GM23338 (cell line): ENCODE measurements at regions not wholly inside any gene's neighbourhood (a gene's known extent, or its start where the extent isn't known, plus 50 kb on each side); places are given as distances from the start of the nearest gene placed in this dataset.

Experiments used
- ATAC-seq: fragments of 200-7000 bp; cut with Tn5 transposase; 3 replicates; pipeline ENCODE4 v1.9.1; 2020
- DNase-seq: peaks from one replicate; pipeline ENCODE4 v3.0.0-alpha.2; 2015; ENCODE audit warnings: low spot score
- H2AFZ ChIP-seq: fragments of 200-600 bp; sonication (generic); 2 replicates; pipeline ENCODE4 v1.8.0; 2016; ENCODE audit warnings: antibody characterized with exemption, mild to moderate bottlenecking, moderate library complexity
- H3F3A ChIP-seq: fragments of 200-600 bp; sonication (generic); replicated peaks from 2 replicates; pipeline ENCODE4 v1.8.0; 2017; ENCODE audit warnings: antibody characterized with exemption, mixed run types, low read depth
- H3K27ac ChIP-seq: fragments of 200-600 bp; sonication (generic); 2 replicates; pipeline ENCODE4 v1.6.1; 2016; ENCODE audit warnings: low read depth
- H3K27me3 ChIP-seq: fragments of 200-600 bp; sonication (generic); 2 replicates; pipeline ENCODE4 v1.8.0; 2016; ENCODE audit warnings: mild to moderate bottlenecking, mixed run types, moderate library complexity; ENCODE audit not compliant: insufficient read depth
- H3K36me3 ChIP-seq: fragments of 200-600 bp; sonication (generic); 2 replicates; pipeline ENCODE4 v1.8.0; 2016; ENCODE audit warnings: mild to moderate bottlenecking; ENCODE audit not compliant: insufficient read depth
- H3K4me1 ChIP-seq: fragments of 200-600 bp; sonication (generic); 2 replicates; pipeline ENCODE4 v1.8.0; 2016; ENCODE audit warnings: mild to moderate bottlenecking, moderate library complexity; ENCODE audit not compliant: insufficient read depth
- H3K4me2 ChIP-seq: fragments of 200-600 bp; sonication (generic); 2 replicates; pipeline ENCODE4 v1.7.1; 2017; ENCODE audit warnings: mixed run types
- H3K4me3 ChIP-seq: fragments of 200-600 bp; sonication (generic); 2 replicates; pipeline ENCODE4 v1.6.1; 2016; ENCODE audit warnings: mixed run types
- H3K79me2 ChIP-seq: fragments of 200-600 bp; sonication (generic); replicated peaks from 2 replicates; pipeline ENCODE4 v1.8.0; 2017; ENCODE audit warnings: mild to moderate bottlenecking; ENCODE audit not compliant: insufficient read depth
- H3K9me2 ChIP-seq: fragments of 200-600 bp; sonication (generic); 2 replicates; pipeline ENCODE4 v1.8.0; 2017; ENCODE audit not compliant: insufficient read depth
- H4K20me1 ChIP-seq: fragments of 200-600 bp; sonication (generic); replicated peaks from 2 replicates; pipeline ENCODE4 v1.8.0; 2017; ENCODE audit warnings: mild to moderate bottlenecking; ENCODE audit not compliant: insufficient read depth
- H3K27ac Mint-ChIP-seq: 2 replicates; pipeline ENCODE4 v1.8.0; 2020; ENCODE audit warnings: inconsistent platforms, mild to moderate bottlenecking, moderate library complexity, mixed read lengths
- H3K27me3 Mint-ChIP-seq: 3 replicates; pipeline ENCODE4 v1.8.0; 2022; ENCODE audit warnings: low read depth, mild to moderate bottlenecking, moderate library complexity, mixed read lengths, inconsistent platforms; ENCODE audit not compliant: insufficient read depth, poor library complexity
- H3K36me3 Mint-ChIP-seq: 3 replicates; pipeline ENCODE4 v1.8.0; 2021; ENCODE audit warnings: low read depth, mild to moderate bottlenecking, inconsistent platforms, moderate library complexity, mixed read lengths
- H3K4me1 Mint-ChIP-seq: 3 replicates; pipeline ENCODE4 v1.8.0; 2020; ENCODE audit warnings: mild to moderate bottlenecking, inconsistent platforms, mixed read lengths
- H3K4me3 Mint-ChIP-seq: 3 replicates; pipeline ENCODE4 v1.8.0; 2021; ENCODE audit warnings: moderate library complexity, mild to moderate bottlenecking, inconsistent platforms, mixed read lengths
- H3K9me3 Mint-ChIP-seq: 3 replicates; pipeline ENCODE4 v1.8.0; 2020; ENCODE audit warnings: moderate library complexity, mild to moderate bottlenecking, inconsistent platforms, mixed read lengths
- CREB1 ChIP-seq: fragments of 250-450 bp; sonication (Bioruptor Pico); IDR thresholded peaks from 2 replicates; pipeline ENCODE4 v1.5.0; 2020; ENCODE audit warnings: low read depth, mild to moderate bottlenecking, moderate library complexity
- EZH2 ChIP-seq: fragments of 200-600 bp; sonication (generic); IDR thresholded peaks from one replicate; pipeline ENCODE4 v1.8.0; 2017; ENCODE audit warnings: antibody characterized with exemption, mild to moderate bottlenecking, low read depth; ENCODE audit not compliant: unreplicated experiment
- EZH2phosphoT487 ChIP-seq: fragments of 200-600 bp; sonication (generic); IDR thresholded peaks from one replicate; pipeline ENCODE4 v1.8.1; 2018; ENCODE audit warnings: antibody characterized with exemption; ENCODE audit not compliant: unreplicated experiment
- JUNB ChIP-seq: IDR thresholded peaks from one replicate; pipeline ENCODE4 v1.6.1; 2016; ENCODE audit warnings: antibody characterized with exemption; ENCODE audit not compliant: unreplicated experiment
- NANOG ChIP-seq: IDR thresholded peaks from 2 replicates; pipeline ENCODE4 v1.6.1; 2016; ENCODE audit warnings: antibody characterized with exemption, borderline replicate concordance
- POLR2AphosphoS5 ChIP-seq: IDR thresholded peaks from 2 replicates; pipeline ENCODE4 v1.6.1; 2016; ENCODE audit warnings: antibody characterized with exemption, low read depth
- STAT1 ChIP-seq: IDR thresholded peaks from one replicate; pipeline ENCODE4 v1.6.1; 2016; ENCODE audit warnings: antibody characterized with exemption; ENCODE audit not compliant: unreplicated experiment
- ZNF114 ChIP-seq: fragments of 250-450 bp; sonication (Bioruptor Pico); IDR thresholded peaks from 2 replicates; pipeline ENCODE4 v1.5.0; 2020; ENCODE audit warnings: mild to moderate bottlenecking, moderate library complexity
- ZNF331 ChIP-seq: fragments of 250-450 bp; sonication (Bioruptor Pico); IDR thresholded peaks from 2 replicates; pipeline ENCODE4 v1.5.0; 2020; ENCODE audit warnings: low read depth, mild to moderate bottlenecking, moderate library complexity
- TF ChIP-seq, protein P1 (sequence below): fragments of 250-450 bp; sonication (Bioruptor Pico); IDR thresholded peaks from 2 replicates; pipeline ENCODE4 v1.5.0; 2020; ENCODE audit warnings: mild to moderate bottlenecking, moderate library complexity
- TF ChIP-seq, protein P2 (sequence below): IDR thresholded peaks from one replicate; pipeline ENCODE4 v1.6.1; 2018; ENCODE audit warnings: antibody characterized with exemption; ENCODE audit not compliant: unreplicated experiment
- TF ChIP-seq, protein P3 (sequence below): IDR thresholded peaks from 2 replicates; pipeline ENCODE4 v1.6.1; 2016; ENCODE audit warnings: antibody characterized with exemption
- TF ChIP-seq, protein P4 (sequence below), 2 experiments: fragments of 200-600 bp in 1 of 2; sonication (generic) in 1 of 2; conservative IDR thresholded peaks; 2 replicates each; pipeline versions ENCODE4 v1.5.1 to v1.6.1; 2016 to 2017; ENCODE audit warnings: antibody characterized with exemption in 2 of 2, low read depth in 2 of 2, mild to moderate bottlenecking in 2 of 2, moderate library complexity in 1 of 2

DNA sequence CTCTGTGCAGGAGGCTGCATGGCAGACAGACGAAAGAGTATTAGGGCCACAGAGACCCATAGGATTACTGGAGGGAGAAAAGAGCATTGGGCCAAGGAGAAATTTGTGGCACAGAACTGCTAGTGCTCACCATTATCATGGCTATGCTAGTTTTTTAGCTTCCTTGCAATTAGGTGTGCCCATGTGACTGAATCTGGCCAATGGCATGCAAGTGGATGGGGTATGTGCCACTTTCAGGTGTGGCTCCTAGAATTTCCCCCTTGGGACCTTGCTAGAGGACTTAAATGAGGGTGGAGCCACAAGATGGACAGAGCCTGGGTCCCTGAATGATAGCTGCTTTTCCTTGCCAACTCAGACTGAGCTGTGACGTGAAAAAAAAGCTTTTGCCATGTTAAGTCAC lies 73.9 kb upstream of the TENM4 start:
- no peaks in the 10 kb centered on the region for H3K9me2 ChIP-seq
- H3K36me3 ChIP-seq, result no peaks in the 10 kb centered on the region
- no peak overlapping the region for H3K4me3 ChIP-seq
- Mint-ChIP-seq H3K9me3 (no peaks in the 10 kb centered on the region), H3K36me3 (no peaks in the 10 kb centered on the region), H3K27me3 (no peaks in the 10 kb centered on the region), H3K4me3 (no peak overlapping the region), H3K4me1 (peaks cover 10% of the 10 kb centered on the region; the same call in 2 of the 3 replicates), H3K27ac (no peak overlapping the region)
- ATAC-seq (no peak), DNase-seq (no peak)
- no peaks in the 10 kb centered on the region for H3K4me1 ChIP-seq
- no peak overlapping the region for H3K4me2 ChIP-seq
- H3K27ac ChIP-seq, result no peak overlapping the region
- no peaks in the 10 kb centered on the region for H3K27me3 ChIP-seq
- H3K79me2 ChIP-seq, result no peaks in the 10 kb centered on the region
- no peaks in the 10 kb centered on the region for H3F3A ChIP-seq
- no peak for TF ChIP-seq NANOG
- TF ChIP-seq CREB1 (CRISPR knock-in tag), result no peak
- TF ChIP-seq, protein P1, sequence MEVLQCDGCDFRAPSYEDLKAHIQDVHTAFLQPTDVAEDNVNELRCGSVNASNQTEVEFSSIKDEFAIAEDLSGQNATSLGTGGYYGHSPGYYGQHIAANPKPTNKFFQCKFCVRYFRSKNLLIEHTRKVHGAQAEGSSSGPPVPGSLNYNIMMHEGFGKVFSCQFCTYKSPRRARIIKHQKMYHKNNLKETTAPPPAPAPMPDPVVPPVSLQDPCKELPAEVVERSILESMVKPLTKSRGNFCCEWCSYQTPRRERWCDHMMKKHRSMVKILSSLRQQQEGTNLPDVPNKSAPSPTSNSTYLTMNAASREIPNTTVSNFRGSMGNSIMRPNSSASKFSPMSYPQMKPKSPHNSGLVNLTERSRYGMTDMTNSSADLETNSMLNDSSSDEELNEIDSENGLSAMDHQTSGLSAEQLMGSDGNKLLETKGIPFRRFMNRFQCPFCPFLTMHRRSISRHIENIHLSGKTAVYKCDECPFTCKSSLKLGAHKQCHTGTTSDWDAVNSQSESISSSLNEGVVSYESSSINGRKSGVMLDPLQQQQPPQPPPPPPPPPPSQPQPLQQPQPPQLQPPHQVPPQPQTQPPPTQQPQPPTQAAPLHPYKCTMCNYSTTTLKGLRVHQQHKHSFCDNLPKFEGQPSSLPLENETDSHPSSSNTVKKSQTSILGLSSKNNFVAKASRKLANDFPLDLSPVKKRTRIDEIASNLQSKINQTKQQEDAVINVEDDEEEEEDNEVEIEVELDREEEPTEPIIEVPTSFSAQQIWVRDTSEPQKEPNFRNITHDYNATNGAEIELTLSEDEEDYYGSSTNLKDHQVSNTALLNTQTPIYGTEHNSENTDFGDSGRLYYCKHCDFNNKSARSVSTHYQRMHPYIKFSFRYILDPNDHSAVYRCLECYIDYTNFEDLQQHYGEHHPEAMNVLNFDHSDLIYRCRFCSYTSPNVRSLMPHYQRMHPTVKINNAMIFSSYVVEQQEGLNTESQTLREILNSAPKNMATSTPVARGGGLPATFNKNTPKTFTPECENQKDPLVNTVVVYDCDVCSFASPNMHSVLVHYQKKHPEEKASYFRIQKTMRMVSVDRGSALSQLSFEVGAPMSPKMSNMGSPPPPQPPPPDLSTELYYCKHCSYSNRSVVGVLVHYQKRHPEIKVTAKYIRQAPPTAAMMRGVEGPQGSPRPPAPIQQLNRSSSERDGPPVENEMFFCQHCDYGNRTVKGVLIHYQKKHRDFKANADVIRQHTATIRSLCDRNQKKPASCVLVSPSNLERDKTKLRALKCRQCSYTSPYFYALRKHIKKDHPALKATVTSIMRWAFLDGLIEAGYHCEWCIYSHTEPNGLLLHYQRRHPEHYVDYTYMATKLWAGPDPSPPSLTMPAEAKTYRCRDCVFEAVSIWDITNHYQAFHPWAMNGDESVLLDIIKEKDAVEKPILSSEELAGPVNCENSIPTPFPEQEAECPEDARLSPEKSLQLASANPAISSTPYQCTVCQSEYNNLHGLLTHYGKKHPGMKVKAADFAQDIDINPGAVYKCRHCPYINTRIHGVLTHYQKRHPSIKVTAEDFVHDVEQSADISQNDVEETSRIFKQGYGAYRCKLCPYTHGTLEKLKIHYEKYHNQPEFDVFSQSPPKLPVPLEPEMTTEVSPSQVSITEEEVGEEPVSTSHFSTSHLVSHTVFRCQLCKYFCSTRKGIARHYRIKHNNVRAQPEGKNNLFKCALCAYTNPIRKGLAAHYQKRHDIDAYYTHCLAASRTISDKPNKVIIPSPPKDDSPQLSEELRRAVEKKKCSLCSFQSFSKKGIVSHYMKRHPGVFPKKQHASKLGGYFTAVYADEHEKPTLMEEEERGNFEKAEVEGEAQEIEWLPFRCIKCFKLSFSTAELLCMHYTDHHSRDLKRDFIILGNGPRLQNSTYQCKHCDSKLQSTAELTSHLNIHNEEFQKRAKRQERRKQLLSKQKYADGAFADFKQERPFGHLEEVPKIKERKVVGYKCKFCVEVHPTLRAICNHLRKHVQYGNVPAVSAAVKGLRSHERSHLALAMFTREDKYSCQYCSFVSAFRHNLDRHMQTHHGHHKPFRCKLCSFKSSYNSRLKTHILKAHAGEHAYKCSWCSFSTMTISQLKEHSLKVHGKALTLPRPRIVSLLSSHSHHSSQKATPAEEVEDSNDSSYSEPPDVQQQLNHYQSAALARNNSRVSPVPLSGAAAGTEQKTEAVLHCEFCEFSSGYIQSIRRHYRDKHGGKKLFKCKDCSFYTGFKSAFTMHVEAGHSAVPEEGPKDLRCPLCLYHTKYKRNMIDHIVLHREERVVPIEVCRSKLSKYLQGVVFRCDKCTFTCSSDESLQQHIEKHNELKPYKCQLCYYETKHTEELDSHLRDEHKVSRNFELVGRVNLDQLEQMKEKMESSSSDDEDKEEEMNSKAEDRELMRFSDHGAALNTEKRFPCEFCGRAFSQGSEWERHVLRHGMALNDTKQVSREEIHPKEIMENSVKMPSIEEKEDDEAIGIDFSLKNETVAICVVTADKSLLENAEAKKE (CRISPR knock-in tag), result no peak
- no peak for TF ChIP-seq JUNB
- no peak for TF ChIP-seq STAT1
- no peak for TF ChIP-seq ZNF331
- no peak for TF ChIP-seq POLR2AphosphoS5
- TF ChIP-seq, protein P2, sequence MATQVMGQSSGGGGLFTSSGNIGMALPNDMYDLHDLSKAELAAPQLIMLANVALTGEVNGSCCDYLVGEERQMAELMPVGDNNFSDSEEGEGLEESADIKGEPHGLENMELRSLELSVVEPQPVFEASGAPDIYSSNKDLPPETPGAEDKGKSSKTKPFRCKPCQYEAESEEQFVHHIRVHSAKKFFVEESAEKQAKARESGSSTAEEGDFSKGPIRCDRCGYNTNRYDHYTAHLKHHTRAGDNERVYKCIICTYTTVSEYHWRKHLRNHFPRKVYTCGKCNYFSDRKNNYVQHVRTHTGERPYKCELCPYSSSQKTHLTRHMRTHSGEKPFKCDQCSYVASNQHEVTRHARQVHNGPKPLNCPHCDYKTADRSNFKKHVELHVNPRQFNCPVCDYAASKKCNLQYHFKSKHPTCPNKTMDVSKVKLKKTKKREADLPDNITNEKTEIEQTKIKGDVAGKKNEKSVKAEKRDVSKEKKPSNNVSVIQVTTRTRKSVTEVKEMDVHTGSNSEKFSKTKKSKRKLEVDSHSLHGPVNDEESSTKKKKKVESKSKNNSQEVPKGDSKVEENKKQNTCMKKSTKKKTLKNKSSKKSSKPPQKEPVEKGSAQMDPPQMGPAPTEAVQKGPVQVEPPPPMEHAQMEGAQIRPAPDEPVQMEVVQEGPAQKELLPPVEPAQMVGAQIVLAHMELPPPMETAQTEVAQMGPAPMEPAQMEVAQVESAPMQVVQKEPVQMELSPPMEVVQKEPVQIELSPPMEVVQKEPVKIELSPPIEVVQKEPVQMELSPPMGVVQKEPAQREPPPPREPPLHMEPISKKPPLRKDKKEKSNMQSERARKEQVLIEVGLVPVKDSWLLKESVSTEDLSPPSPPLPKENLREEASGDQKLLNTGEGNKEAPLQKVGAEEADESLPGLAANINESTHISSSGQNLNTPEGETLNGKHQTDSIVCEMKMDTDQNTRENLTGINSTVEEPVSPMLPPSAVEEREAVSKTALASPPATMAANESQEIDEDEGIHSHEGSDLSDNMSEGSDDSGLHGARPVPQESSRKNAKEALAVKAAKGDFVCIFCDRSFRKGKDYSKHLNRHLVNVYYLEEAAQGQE, result no peak
- no peak for TF ChIP-seq EZH2
- TF ChIP-seq, protein P3, sequence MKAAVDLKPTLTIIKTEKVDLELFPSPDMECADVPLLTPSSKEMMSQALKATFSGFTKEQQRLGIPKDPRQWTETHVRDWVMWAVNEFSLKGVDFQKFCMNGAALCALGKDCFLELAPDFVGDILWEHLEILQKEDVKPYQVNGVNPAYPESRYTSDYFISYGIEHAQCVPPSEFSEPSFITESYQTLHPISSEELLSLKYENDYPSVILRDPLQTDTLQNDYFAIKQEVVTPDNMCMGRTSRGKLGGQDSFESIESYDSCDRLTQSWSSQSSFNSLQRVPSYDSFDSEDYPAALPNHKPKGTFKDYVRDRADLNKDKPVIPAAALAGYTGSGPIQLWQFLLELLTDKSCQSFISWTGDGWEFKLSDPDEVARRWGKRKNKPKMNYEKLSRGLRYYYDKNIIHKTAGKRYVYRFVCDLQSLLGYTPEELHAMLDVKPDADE, result no peak
- TF ChIP-seq, protein P4, sequence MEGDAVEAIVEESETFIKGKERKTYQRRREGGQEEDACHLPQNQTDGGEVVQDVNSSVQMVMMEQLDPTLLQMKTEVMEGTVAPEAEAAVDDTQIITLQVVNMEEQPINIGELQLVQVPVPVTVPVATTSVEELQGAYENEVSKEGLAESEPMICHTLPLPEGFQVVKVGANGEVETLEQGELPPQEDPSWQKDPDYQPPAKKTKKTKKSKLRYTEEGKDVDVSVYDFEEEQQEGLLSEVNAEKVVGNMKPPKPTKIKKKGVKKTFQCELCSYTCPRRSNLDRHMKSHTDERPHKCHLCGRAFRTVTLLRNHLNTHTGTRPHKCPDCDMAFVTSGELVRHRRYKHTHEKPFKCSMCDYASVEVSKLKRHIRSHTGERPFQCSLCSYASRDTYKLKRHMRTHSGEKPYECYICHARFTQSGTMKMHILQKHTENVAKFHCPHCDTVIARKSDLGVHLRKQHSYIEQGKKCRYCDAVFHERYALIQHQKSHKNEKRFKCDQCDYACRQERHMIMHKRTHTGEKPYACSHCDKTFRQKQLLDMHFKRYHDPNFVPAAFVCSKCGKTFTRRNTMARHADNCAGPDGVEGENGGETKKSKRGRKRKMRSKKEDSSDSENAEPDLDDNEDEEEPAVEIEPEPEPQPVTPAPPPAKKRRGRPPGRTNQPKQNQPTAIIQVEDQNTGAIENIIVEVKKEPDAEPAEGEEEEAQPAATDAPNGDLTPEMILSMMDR (conservative IDR thresholded peaks at IDR 0.05; ENCODE audit: low read depth in 2 of 2), result no peak
- TF ChIP-seq EZH2phosphoT487, result no peak
- no peak for TF ChIP-seq ZNF114 (CRISPR knock-in tag)
- no peak overlapping the region for H2AFZ ChIP-seq
- H4K20me1 ChIP-seq, result no peaks in the 10 kb centered on the region
